SK-N-MC (cell line): ENCODE measurements at regions not wholly inside any gene's neighbourhood (a gene's known extent, or its start where the extent isn't known, plus 50 kb on each side); places are given as distances from the start of the nearest gene placed in this dataset.

Experiments used
- EZH2 ChIP-seq: fragments of 200-600 bp; sonication (generic); IDR thresholded peaks from one replicate; pipeline ENCODE4 v1.6.1; 2017; ENCODE audit warnings: antibody characterized with exemption
- FOXP2 ChIP-seq: optimal IDR thresholded peaks from 2 replicates; pipeline ENCODE3; 2011; ENCODE audit warnings: mild to moderate bottlenecking, moderate library complexity; ENCODE audit not compliant: insufficient read depth; ENCODE audit errors: extremely low read length, control extremely low read depth
- POLR2AphosphoS5 ChIP-seq: IDR thresholded peaks from 2 replicates; pipeline ENCODE4 v1.6.1; 2012; ENCODE audit warnings: mild to moderate bottlenecking, low read depth, low read length, borderline replicate concordance

- TF ChIP-seq POLR2AphosphoS5 (no peak), EZH2 (no peak), FOXP2 (no peak)
Measured at GRCh38 chr5:3252235-3252634, 343.4 kb upstream of the IRX1 start.
